ENCODE measurements at regions not wholly inside any gene's neighbourhood (a gene's known extent, or its start where the extent isn't known, plus 50 kb on each side); places are given as distances from the start of the nearest gene placed in this dataset.

GRCh38 chr5:128669803-128670202 is 131.8 kb upstream of the FBN2 start:
- TF ChIP-seq CTCF (IDR thresholded peaks at IDR 0.05; ENCODE audit: insufficient read depth, low read length) (no peak), GABPA (IDR thresholded peaks at IDR 0.05; ENCODE audit: low read depth) (no peak), SPI1 (IDR thresholded peaks at IDR 0.05; ENCODE audit: borderline replicate concordance, low read depth) (no peak), REST (IDR thresholded peaks at IDR 0.05; ENCODE audit: insufficient replicate concordance, low read depth) (no peak)
